OCI-LY7 (cell line): ENCODE measurements at regions not wholly inside any gene's neighbourhood (a gene's known extent, or its start where the extent isn't known, plus 50 kb on each side); places are given as distances from the start of the nearest gene placed in this dataset.

ENCODE experiments used
- BruUV-seq: library from RNA; stranded (reverse); fragments of 400-500 nt; replicated peaks from 2 replicates; lab custom pipeline; 2021; lab: Mats Ljungman, UMichigan
- CTCF ChIA-PET: fragments of 300-600 bp; sonication (Branson Sonifier 250); formaldehyde crosslinking; loops from one replicate; lab custom pipeline; 2022; ENCODE audit warnings: antibody characterized with exemption; ENCODE audit not compliant: unreplicated experiment; lab: Charles Lee
- POLR2A ChIA-PET: fragments of 300-600 bp; sonication (Branson Sonifier 250); formaldehyde crosslinking; loops from one replicate; lab custom pipeline; 2022; ENCODE audit warnings: antibody characterized with exemption; lab: Charles Lee
- DNase-seq: peaks from one replicate; pipeline ENCODE4 v3.0.0-alpha.2; 2015; ENCODE audit warnings: low spot score
- H2AFZ ChIP-seq: fragments of 200-600 bp; sonication (generic), shearing (Covaris generic); 2 replicates; pipeline ENCODE4 v1.6.1; 2014; ENCODE audit warnings: mild to moderate bottlenecking, antibody characterized with exemption, low read length, moderate library complexity
- H3K27ac ChIP-seq: fragments of 200-600 bp; sonication (generic); 2 replicates; pipeline ENCODE4 v1.5.1; 2014; ENCODE audit warnings: mixed run types, low read depth, mild to moderate bottlenecking, moderate library complexity, low read length, inconsistent platforms; ENCODE audit not compliant: poor library complexity, severe bottlenecking
- H3K36me3 ChIP-seq: fragments of 200-600 bp; sonication (generic); 2 replicates; pipeline ENCODE4 v1.6.1; 2014; ENCODE audit warnings: mild to moderate bottlenecking, antibody characterized with exemption, low read length, moderate library complexity, mixed read lengths; ENCODE audit not compliant: insufficient read depth
- H3K4me1 ChIP-seq: fragments of 200-600 bp; sonication (generic); 2 replicates; pipeline ENCODE4 v1.5.1; 2014; ENCODE audit warnings: mild to moderate bottlenecking, low read length; ENCODE audit not compliant: insufficient read depth, poor library complexity, severe bottlenecking
- H3K4me2 ChIP-seq: fragments of 200-600 bp; sonication (generic); 2 replicates; pipeline ENCODE4 v1.6.1; 2014; ENCODE audit warnings: mild to moderate bottlenecking, low read length
- H3K4me3 ChIP-seq: fragments of 200-600 bp; sonication (generic); 2 replicates; pipeline ENCODE4 v1.5.1; 2014; ENCODE audit warnings: mild to moderate bottlenecking, low read depth, low read length; ENCODE audit not compliant: poor library complexity, severe bottlenecking
- H3K79me2 ChIP-seq: fragments of 200-600 bp; sonication (generic); 2 replicates; pipeline ENCODE4 v1.6.1; 2016; ENCODE audit warnings: low read depth, mild to moderate bottlenecking, low read length, moderate library complexity, mixed read lengths; ENCODE audit not compliant: insufficient read depth
- H3K9me2 ChIP-seq: fragments of 200-600 bp; sonication (generic); 2 replicates; pipeline ENCODE4 v1.6.1; 2016; ENCODE audit warnings: mild to moderate bottlenecking, low read length, mixed read lengths; ENCODE audit not compliant: insufficient read depth
- H3K9me3 ChIP-seq: fragments of 200-600 bp; sonication (generic); 2 replicates; pipeline ENCODE4 v1.6.1; 2014; ENCODE audit warnings: mild to moderate bottlenecking, mixed run types, low read length, mixed read lengths
- H4K20me1 ChIP-seq: fragments of 200-600 bp; sonication (generic); 2 replicates; pipeline ENCODE4 v1.6.1; 2014; ENCODE audit warnings: mild to moderate bottlenecking, antibody characterized with exemption, low read length, moderate library complexity, mixed read lengths; ENCODE audit not compliant: insufficient read depth
- EZH2phosphoT487 ChIP-seq: fragments of 200-600 bp; sonication (generic); IDR thresholded peaks from 2 replicates; pipeline ENCODE4 v1.6.1; 2018; ENCODE audit warnings: low read depth, borderline replicate concordance, mild to moderate bottlenecking, mixed run types, antibody characterized with exemption, low read length, moderate library complexity, mixed read lengths
- intact Hi-C: fragments of 100-400 bp; cut with micrococcal nuclease; formaldehyde crosslinking; loops from one replicate; pipeline ENCODE4 v1.10.0; 2022; ENCODE audit not compliant: unreplicated experiment
- TF ChIP-seq, protein P1 (sequence below): fragments of 200-600 bp; sonication (generic); conservative IDR thresholded peaks from 2 replicates; pipeline ENCODE4 v1.5.1; 2014; ENCODE audit warnings: mild to moderate bottlenecking, antibody characterized with exemption, low read length, moderate library complexity, mixed read lengths

DNA sequence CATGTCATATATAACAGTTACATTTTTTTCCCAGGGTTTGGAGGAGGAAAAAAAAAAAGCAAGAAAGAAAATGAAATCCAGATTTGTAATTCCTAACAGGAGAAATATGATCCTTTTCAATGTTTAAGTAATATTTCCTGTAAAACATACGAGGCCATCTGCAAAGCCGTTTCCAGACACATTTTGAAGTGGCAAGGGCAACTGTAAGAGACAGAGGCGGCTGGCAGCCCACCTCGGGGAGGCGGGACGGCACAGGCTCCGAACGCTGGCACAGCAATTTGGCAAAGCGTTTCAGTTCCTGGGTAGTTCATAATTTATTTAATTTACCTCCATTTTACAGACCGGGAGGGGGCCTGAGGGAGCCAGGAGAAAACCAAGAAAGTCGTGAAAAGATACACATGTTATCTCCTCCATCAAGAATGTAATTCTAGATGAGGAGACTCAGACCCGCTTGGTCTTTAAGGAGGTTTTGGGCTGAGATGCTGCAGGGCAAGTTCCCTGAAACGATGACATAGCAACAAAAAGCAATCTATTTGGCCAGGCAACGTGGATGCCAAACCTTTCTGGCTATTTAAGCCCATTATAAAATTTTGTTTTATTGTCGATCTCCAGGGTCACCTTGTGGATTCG lies 448.5 kb upstream of the MKI67 start:
- Histone ChIP-seq H3K9me3 (no peaks in the 10 kb centered on the region), H3K4me1 (no peaks in the 10 kb centered on the region), H2AFZ (no peak overlapping the region), H3K79me2 (no peaks in the 10 kb centered on the region), H3K4me3 (no peak overlapping the region), H3K27ac (no peak overlapping the region), H3K4me2 (no peak overlapping the region), H3K36me3 (no peaks in the 10 kb centered on the region), H4K20me1 (no peaks in the 10 kb centered on the region), H3K9me2 (no peaks in the 10 kb centered on the region)
- POLR2A ChIA-PET, result no interaction called here
- CTCF ChIA-PET, result no interaction called here
- TF ChIP-seq, protein P1, sequence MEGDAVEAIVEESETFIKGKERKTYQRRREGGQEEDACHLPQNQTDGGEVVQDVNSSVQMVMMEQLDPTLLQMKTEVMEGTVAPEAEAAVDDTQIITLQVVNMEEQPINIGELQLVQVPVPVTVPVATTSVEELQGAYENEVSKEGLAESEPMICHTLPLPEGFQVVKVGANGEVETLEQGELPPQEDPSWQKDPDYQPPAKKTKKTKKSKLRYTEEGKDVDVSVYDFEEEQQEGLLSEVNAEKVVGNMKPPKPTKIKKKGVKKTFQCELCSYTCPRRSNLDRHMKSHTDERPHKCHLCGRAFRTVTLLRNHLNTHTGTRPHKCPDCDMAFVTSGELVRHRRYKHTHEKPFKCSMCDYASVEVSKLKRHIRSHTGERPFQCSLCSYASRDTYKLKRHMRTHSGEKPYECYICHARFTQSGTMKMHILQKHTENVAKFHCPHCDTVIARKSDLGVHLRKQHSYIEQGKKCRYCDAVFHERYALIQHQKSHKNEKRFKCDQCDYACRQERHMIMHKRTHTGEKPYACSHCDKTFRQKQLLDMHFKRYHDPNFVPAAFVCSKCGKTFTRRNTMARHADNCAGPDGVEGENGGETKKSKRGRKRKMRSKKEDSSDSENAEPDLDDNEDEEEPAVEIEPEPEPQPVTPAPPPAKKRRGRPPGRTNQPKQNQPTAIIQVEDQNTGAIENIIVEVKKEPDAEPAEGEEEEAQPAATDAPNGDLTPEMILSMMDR, result no peak
- no peak for TF ChIP-seq EZH2phosphoT487
- no peak for DNase-seq
- intact Hi-C loops, result no loop called here
- no TSS peak for BruUV-seq

- no peak for TF ChIP-seq EZH2phosphoT487
- TF ChIP-seq, protein P1, result no peak
- Histone ChIP-seq H3K27ac (no peak overlapping the region), H3K9me3 (no peaks in the 10 kb centered on the region), H3K9me2 (no peaks in the 10 kb centered on the region), H3K4me3 (no peak overlapping the region), H2AFZ (no peak overlapping the region), H3K36me3 (no peaks in the 10 kb centered on the region), H3K4me2 (no peak overlapping the region), H4K20me1 (no peaks in the 10 kb centered on the region), H3K4me1 (no peaks in the 10 kb centered on the region), H3K79me2 (no peaks in the 10 kb centered on the region)
- POLR2A ChIA-PET, result no interaction called here
- BruUV-seq, result no TSS peak
- CTCF ChIA-PET, result no interaction called here
- DNase-seq, result no peak
- intact Hi-C loops, result no loop called here
Measured at GRCh38 chr10:128575761-128576160, 449.5 kb upstream of the MKI67 start.

GRCh38 chr10:128576336-128576735 lies 450.1 kb upstream of the MKI67 start:
- H3K4me3 ChIP-seq, result no peak overlapping the region
- no peak overlapping the region for H2AFZ ChIP-seq
- H3K9me2 ChIP-seq, result no peaks in the 10 kb centered on the region
- BruUV-seq, result no TSS peak
- H3K4me2 ChIP-seq, result no peak overlapping the region
- ChIA-PET POLR2A (no interaction called here), CTCF (no interaction called here)
- DNase-seq, result no peak
- H3K4me1 ChIP-seq, result no peaks in the 10 kb centered on the region
- H3K79me2 ChIP-seq, result no peaks in the 10 kb centered on the region
- intact Hi-C loops, result no loop called here
- no peaks in the 10 kb centered on the region for H3K9me3 ChIP-seq
- TF ChIP-seq, protein P1, result no peak
- no peak for TF ChIP-seq EZH2phosphoT487
- no peak overlapping the region for H3K27ac ChIP-seq
- H3K36me3 ChIP-seq, result no peaks in the 10 kb centered on the region
- H4K20me1 ChIP-seq, result no peaks in the 10 kb centered on the region
